ENCODE measurements at regions not wholly inside any gene's neighbourhood (a gene's known extent, or its start where the extent isn't known, plus 50 kb on each side); places are given as distances from the start of the nearest gene placed in this dataset.

GRCh38 chr13:97695684-97696083 is 257.8 kb upstream of the IPO5 start:
- TF ChIP-seq TCF7L2 (IDR thresholded peaks at IDR 0.05; ENCODE audit: low read depth, low read length) (no peak), POLR2AphosphoS5 (IDR thresholded peaks at IDR 0.05; ENCODE audit: low read depth, low read length) (no peak), CTCF (IDR thresholded peaks at IDR 0.05) (no peak)
- no peaks in the 10 kb centered on the region for H3K4me1 ChIP-seq (ENCODE audit: control insufficient read depth, insufficient read depth, low read length)
- ChIA-PET CTCF (no interaction called here), POLR2A (no interaction called here)
- no TSS peak for BruUV-seq (replicated peaks)
- no peaks in the 10 kb centered on the region for H3K9me3 ChIP-seq (ENCODE audit: control insufficient read depth, insufficient read depth, low read depth, low read length)
- no peak overlapping the region for H3K4me3 ChIP-seq (ENCODE audit: low read depth in 2 of 2, low read length in 2 of 2)
- H3K27ac ChIP-seq (ENCODE audit: low read length), result no peak overlapping the region
- intact Hi-C loops (cut with micrococcal nuclease; ENCODE audit: unreplicated experiment) (no loop called here), in situ Hi-C loops (cut with HindIII; ENCODE audit: low pct_unique_long_range_greater_than_20kb, low sequenced_read_pairs) (no loop called here)
- H3K27me3 ChIP-seq (ENCODE audit: control insufficient read depth, insufficient read depth, low read length), result no peaks in the 10 kb centered on the region; the same call in 1 of the 2 replicates
- no peak for ATAC-seq
- no peak for DNase-seq (ENCODE audit: low read depth, low spot score)
- no peaks in the 10 kb centered on the region for H3K36me3 ChIP-seq (ENCODE audit: control insufficient read depth, insufficient read depth, low read length)

GRCh38 chr13:97696921-97697320 is 256.6 kb upstream of the IPO5 start:
- DNase-seq (ENCODE audit: low read depth, low spot score) (no peak), ATAC-seq (no peak)
- Histone ChIP-seq H3K27me3 (ENCODE audit: control insufficient read depth, insufficient read depth, low read length) (no peaks in the 10 kb centered on the region), H3K36me3 (ENCODE audit: control insufficient read depth, insufficient read depth, low read length) (no peaks in the 10 kb centered on the region), H3K4me1 (ENCODE audit: control insufficient read depth, insufficient read depth, low read length) (no peaks in the 10 kb centered on the region), H3K9me3 (ENCODE audit: control insufficient read depth, insufficient read depth, low read depth, low read length) (no peaks in the 10 kb centered on the region), H3K4me3 (ENCODE audit: low read depth in 2 of 2, low read length in 2 of 2) (no peak overlapping the region), H3K27ac (ENCODE audit: low read length) (no peak overlapping the region)
- no TSS peak for BruUV-seq (replicated peaks)
- TF ChIP-seq POLR2AphosphoS5 (IDR thresholded peaks at IDR 0.05; ENCODE audit: low read depth, low read length) (no peak), TCF7L2 (IDR thresholded peaks at IDR 0.05; ENCODE audit: low read depth, low read length) (no peak), CTCF (IDR thresholded peaks at IDR 0.05) (no peak), REST (IDR thresholded peaks at IDR 0.05; ENCODE audit: insufficient read depth in 1 of 2, low read depth in 2 of 2, low read length in 1 of 2) (no peak), SIN3A (IDR thresholded peaks at IDR 0.05; ENCODE audit: borderline replicate concordance, insufficient read depth, low read depth, low read length) (no peak)
- POLR2A ChIA-PET, result interaction anchor here (0.6 kb wide), 1 partner anchor 74 kb away, joined by 4 read pairs; no protein-coding TSS in a partner anchor
- in situ Hi-C loops (cut with HindIII; ENCODE audit: low pct_unique_long_range_greater_than_20kb, low sequenced_read_pairs), result no loop called here
- CTCF ChIA-PET, result no interaction called here
- intact Hi-C loops (cut with micrococcal nuclease; ENCODE audit: unreplicated experiment), result no loop called here
